IMR-90 (cell line): ENCODE measurements at regions not wholly inside any gene's neighbourhood (a gene's known extent, or its start where the extent isn't known, plus 50 kb on each side); places are given as distances from the start of the nearest gene placed in this dataset.

Experiments used
- CEBPB ChIP-seq: IDR thresholded peaks from 2 replicates; pipeline ENCODE4 v1.6.1; 2012; ENCODE audit warnings: low read depth, low read length, improper control_type of control experiment
- CHD1 ChIP-seq: IDR thresholded peaks from 2 replicates; pipeline ENCODE4 v1.6.1; 2012; ENCODE audit warnings: low read depth, low read length, improper control_type of control experiment
- MAFK ChIP-seq: IDR thresholded peaks from 2 replicates; pipeline ENCODE4 v1.6.1; 2012; ENCODE audit warnings: low read depth, low read length, improper control_type of control experiment
- POLR2A ChIP-seq: IDR thresholded peaks from 2 replicates; pipeline ENCODE4 v1.6.1; 2012; ENCODE audit warnings: mild to moderate bottlenecking, low read depth, low read length
- RAD21 ChIP-seq: IDR thresholded peaks from 2 replicates; pipeline ENCODE4 v1.6.1; 2012; ENCODE audit warnings: low read length, improper control_type of control experiment
- RCOR1 ChIP-seq: IDR thresholded peaks from 2 replicates; pipeline ENCODE4 v1.6.1; 2012; ENCODE audit warnings: mild to moderate bottlenecking, low read length, improper control_type of control experiment; ENCODE audit not compliant: insufficient replicate concordance
- RFX5 ChIP-seq: IDR thresholded peaks from 2 replicates; pipeline ENCODE4 v1.8.0; 2012; ENCODE audit warnings: low read depth, mild to moderate bottlenecking, low read length, moderate library complexity
- TF ChIP-seq, protein P1 (sequence below): conservative IDR thresholded peaks from 2 replicates; pipeline ENCODE4 v1.5.1; 2012; ENCODE audit warnings: mild to moderate bottlenecking, low read depth, low read length, improper control_type of control experiment

- TF ChIP-seq CHD1 = no peak
- TF ChIP-seq, protein P1, sequence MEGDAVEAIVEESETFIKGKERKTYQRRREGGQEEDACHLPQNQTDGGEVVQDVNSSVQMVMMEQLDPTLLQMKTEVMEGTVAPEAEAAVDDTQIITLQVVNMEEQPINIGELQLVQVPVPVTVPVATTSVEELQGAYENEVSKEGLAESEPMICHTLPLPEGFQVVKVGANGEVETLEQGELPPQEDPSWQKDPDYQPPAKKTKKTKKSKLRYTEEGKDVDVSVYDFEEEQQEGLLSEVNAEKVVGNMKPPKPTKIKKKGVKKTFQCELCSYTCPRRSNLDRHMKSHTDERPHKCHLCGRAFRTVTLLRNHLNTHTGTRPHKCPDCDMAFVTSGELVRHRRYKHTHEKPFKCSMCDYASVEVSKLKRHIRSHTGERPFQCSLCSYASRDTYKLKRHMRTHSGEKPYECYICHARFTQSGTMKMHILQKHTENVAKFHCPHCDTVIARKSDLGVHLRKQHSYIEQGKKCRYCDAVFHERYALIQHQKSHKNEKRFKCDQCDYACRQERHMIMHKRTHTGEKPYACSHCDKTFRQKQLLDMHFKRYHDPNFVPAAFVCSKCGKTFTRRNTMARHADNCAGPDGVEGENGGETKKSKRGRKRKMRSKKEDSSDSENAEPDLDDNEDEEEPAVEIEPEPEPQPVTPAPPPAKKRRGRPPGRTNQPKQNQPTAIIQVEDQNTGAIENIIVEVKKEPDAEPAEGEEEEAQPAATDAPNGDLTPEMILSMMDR = no peak
- no peak for TF ChIP-seq RAD21
- no peak for TF ChIP-seq CEBPB
- TF ChIP-seq RFX5 = no peak
- TF ChIP-seq MAFK = no peak
- no peak for TF ChIP-seq POLR2A
- TF ChIP-seq RCOR1 = no peak
Measured at GRCh38 chr4:100106982-100107381, 83.3 kb downstream of the DDIT4L start.
